HepG2 (cell line): ENCODE measurements at regions not wholly inside any gene's neighbourhood (a gene's known extent, or its start where the extent isn't known, plus 50 kb on each side); places are given as distances from the start of the nearest gene placed in this dataset.

ENCODE experiments used
- ARNT2 ChIP-seq: sonication (generic); formaldehyde crosslinking; IDR thresholded peaks from 2 replicates; pipeline ENCODE4 v1.8.0; 2022; ENCODE audit warnings: mild to moderate bottlenecking, low read depth, missing genetic modification reagents, moderate library complexity
- CAMTA2 ChIP-seq: sonication (generic); formaldehyde crosslinking; IDR thresholded peaks from 2 replicates; pipeline ENCODE4 v1.4.0; 2020; ENCODE audit warnings: mild to moderate bottlenecking, missing genetic modification reagents, borderline replicate concordance
- CREB1 ChIP-seq, 2 experiments: fragments of 450-650 bp in 1 of 2; IDR thresholded peaks; 2 replicates each; pipeline ENCODE4 v1.6.1; 2016 to 2017; ENCODE audit warnings: control low read depth in 1 of 2, mild to moderate bottlenecking in 1 of 2, missing compliant biosample characterization in 1 of 2, missing genetic modification characterization in 1 of 2
- DNMT3B ChIP-seq: conservative IDR thresholded peaks from 2 replicates; pipeline ENCODE4 v1.6.1; 2016; ENCODE audit warnings: missing biosample characterization, control low read depth
- FOXO1 ChIP-seq: sonication (generic); formaldehyde crosslinking; IDR thresholded peaks from 2 replicates; pipeline ENCODE4 v1.4.0; 2020; ENCODE audit warnings: missing genetic modification reagents
- KDM5A ChIP-seq: fragments of 200-600 bp; sonication (generic); IDR thresholded peaks from 2 replicates; pipeline ENCODE4 v1.7.0; 2018; ENCODE audit warnings: antibody characterized with exemption, mild to moderate bottlenecking, low read length, borderline replicate concordance
- MED8 ChIP-seq: sonication (generic); formaldehyde crosslinking; IDR thresholded peaks from 2 replicates; pipeline ENCODE4 v1.8.1; 2023; ENCODE audit warnings: mild to moderate bottlenecking, missing genetic modification reagents; ENCODE audit not compliant: insufficient replicate concordance
- NFATC3 ChIP-seq: sonication (generic); formaldehyde crosslinking; IDR thresholded peaks from 2 replicates; pipeline ENCODE4 v1.5.1; 2020; ENCODE audit warnings: mild to moderate bottlenecking, missing genetic modification reagents
- NFKB2 ChIP-seq: sonication (generic); formaldehyde crosslinking; IDR thresholded peaks from 2 replicates; pipeline ENCODE4 v1.4.0; 2020; ENCODE audit warnings: missing genetic modification reagents, borderline replicate concordance
- REL ChIP-seq: sonication (generic); formaldehyde crosslinking; conservative IDR thresholded peaks from 2 replicates; pipeline ENCODE4 v1.8.0; 2022; ENCODE audit warnings: mild to moderate bottlenecking, missing genetic modification reagents, moderate library complexity
- RFX1 ChIP-seq: fragments of 450-650 bp; IDR thresholded peaks from 2 replicates; pipeline ENCODE4 v1.6.1; 2017
- SAP130 ChIP-seq: IDR thresholded peaks from 2 replicates; pipeline ENCODE4 v1.6.1; 2016; ENCODE audit warnings: low read depth
- SIN3B ChIP-seq: fragments of 150-350 bp; IDR thresholded peaks from 2 replicates; pipeline ENCODE4 v1.6.1; 2014; ENCODE audit warnings: low read length
- SMAD1 ChIP-seq: sonication (generic); formaldehyde crosslinking; IDR thresholded peaks from 2 replicates; pipeline ENCODE4 v1.4.0; 2020; ENCODE audit warnings: missing genetic modification reagents, low read depth, mild to moderate bottlenecking, borderline replicate concordance
- TOPORS ChIP-seq: sonication (generic); formaldehyde crosslinking; IDR thresholded peaks from 2 replicates; pipeline ENCODE4 v1.8.0; 2023; ENCODE audit warnings: mild to moderate bottlenecking, missing genetic modification reagents
- ZNF12 ChIP-seq: sonication (generic); formaldehyde crosslinking; IDR thresholded peaks from 2 replicates; pipeline ENCODE4 v1.5.0; 2020; ENCODE audit warnings: missing genetic modification reagents
- ZNF24 ChIP-seq: fragments of 450-650 bp; IDR thresholded peaks from 2 replicates; pipeline ENCODE4 v1.6.1; 2017; ENCODE audit warnings: antibody characterized with exemption, mild to moderate bottlenecking
- ZNF263 ChIP-seq: sonication (generic); formaldehyde crosslinking; IDR thresholded peaks from 2 replicates; pipeline ENCODE4 v1.4.0; 2020; ENCODE audit warnings: missing genetic modification reagents
- ZNF354B ChIP-seq: sonication (generic); formaldehyde crosslinking; IDR thresholded peaks from 2 replicates; pipeline ENCODE4 v1.8.0; 2022; ENCODE audit warnings: mild to moderate bottlenecking, missing genetic modification reagents
- ZNF510 ChIP-seq: sonication (generic); formaldehyde crosslinking; IDR thresholded peaks from 2 replicates; pipeline ENCODE4 v1.4.0; 2020; ENCODE audit warnings: low read depth, mild to moderate bottlenecking, missing genetic modification reagents
- ZNF772 ChIP-seq: sonication (generic); formaldehyde crosslinking; IDR thresholded peaks from 2 replicates; pipeline ENCODE4 v1.5.0; 2020; ENCODE audit warnings: mild to moderate bottlenecking, missing genetic modification reagents
- ZNF776 ChIP-seq: sonication (generic); formaldehyde crosslinking; IDR thresholded peaks from 2 replicates; pipeline ENCODE4 v1.4.0; 2020; ENCODE audit warnings: mild to moderate bottlenecking, missing genetic modification reagents
- ZNF790 ChIP-seq: sonication (generic); formaldehyde crosslinking; IDR thresholded peaks from 2 replicates; pipeline ENCODE4 v1.8.0; 2022; ENCODE audit warnings: missing genetic modification reagents, mild to moderate bottlenecking, borderline replicate concordance
- ZNF839 ChIP-seq: sonication (generic); formaldehyde crosslinking; IDR thresholded peaks from 2 replicates; pipeline ENCODE4 v1.4.0; 2020; ENCODE audit warnings: missing genetic modification reagents, mild to moderate bottlenecking, borderline replicate concordance
- TF ChIP-seq, protein P1 (sequence below): fragments of 450-650 bp; IDR thresholded peaks from 2 replicates; pipeline ENCODE4 v1.6.1; 2016
- TF ChIP-seq, protein P2 (sequence below): sonication (generic); formaldehyde crosslinking; IDR thresholded peaks from 2 replicates; pipeline ENCODE4 v1.8.1; 2023; ENCODE audit warnings: mild to moderate bottlenecking, missing genetic modification reagents, borderline replicate concordance
- TF ChIP-seq, protein P3 (sequence below): sonication (generic); formaldehyde crosslinking; IDR thresholded peaks from 2 replicates; pipeline ENCODE4 v1.4.0; 2020; ENCODE audit warnings: missing genetic modification reagents

DNA sequence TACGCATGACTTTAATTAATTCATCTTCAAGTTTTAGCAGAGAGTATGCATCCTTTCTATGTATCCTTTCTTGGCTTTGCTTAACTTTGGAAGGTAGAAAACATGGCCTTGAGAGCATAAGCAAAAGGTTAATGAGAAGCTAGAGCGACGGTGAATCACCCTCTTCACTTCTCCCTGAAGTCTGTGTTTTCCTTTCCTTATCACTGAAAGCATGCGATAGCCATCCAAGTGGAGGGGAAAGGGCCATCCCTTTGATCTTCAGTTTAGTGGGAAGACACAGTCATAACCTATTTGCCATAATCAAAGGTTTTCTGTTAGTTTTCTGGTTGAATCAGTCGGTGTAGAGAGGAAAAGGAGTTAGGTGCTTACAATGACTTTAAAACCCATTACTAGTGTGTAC is 354.0 kb upstream of the ROBO2 start (continued):
- TF ChIP-seq, protein P1, sequence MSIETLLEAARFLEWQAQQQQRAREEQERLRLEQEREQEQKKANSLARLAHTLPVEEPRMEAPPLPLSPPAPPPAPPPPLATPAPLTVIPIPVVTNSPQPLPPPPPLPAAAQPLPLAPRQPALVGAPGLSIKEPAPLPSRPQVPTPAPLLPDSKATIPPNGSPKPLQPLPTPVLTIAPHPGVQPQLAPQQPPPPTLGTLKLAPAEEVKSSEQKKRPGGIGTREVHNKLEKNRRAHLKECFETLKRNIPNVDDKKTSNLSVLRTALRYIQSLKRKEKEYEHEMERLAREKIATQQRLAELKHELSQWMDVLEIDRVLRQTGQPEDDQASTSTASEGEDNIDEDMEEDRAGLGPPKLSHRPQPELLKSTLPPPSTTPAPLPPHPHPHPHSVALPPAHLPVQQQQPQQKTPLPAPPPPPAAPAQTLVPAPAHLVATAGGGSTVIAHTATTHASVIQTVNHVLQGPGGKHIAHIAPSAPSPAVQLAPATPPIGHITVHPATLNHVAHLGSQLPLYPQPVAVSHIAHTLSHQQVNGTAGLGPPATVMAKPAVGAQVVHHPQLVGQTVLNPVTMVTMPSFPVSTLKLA = no peak
- TF ChIP-seq ZNF772 (CRISPR knock-in tag) = no peak
- TF ChIP-seq CREB1 (IDR thresholded peaks at IDR 0.05) = no peak
- TF ChIP-seq CREB1 (CRISPR knock-in tag; IDR thresholded peaks at IDR 0.05) = 0 out of 2 replicates have a peak, but pooled peaks have one; percentile 27
- TF ChIP-seq ZNF510 (CRISPR knock-in tag) = no peak
- TF ChIP-seq ZNF24 = no peak
- TF ChIP-seq, protein P2, sequence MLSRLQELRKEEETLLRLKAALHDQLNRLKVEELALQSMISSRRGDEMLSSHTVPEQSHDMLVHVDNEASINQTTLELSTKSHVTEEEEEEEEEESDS = no peak
- TF ChIP-seq ZNF263 (CRISPR knock-in tag) = no peak
- TF ChIP-seq, protein P3, sequence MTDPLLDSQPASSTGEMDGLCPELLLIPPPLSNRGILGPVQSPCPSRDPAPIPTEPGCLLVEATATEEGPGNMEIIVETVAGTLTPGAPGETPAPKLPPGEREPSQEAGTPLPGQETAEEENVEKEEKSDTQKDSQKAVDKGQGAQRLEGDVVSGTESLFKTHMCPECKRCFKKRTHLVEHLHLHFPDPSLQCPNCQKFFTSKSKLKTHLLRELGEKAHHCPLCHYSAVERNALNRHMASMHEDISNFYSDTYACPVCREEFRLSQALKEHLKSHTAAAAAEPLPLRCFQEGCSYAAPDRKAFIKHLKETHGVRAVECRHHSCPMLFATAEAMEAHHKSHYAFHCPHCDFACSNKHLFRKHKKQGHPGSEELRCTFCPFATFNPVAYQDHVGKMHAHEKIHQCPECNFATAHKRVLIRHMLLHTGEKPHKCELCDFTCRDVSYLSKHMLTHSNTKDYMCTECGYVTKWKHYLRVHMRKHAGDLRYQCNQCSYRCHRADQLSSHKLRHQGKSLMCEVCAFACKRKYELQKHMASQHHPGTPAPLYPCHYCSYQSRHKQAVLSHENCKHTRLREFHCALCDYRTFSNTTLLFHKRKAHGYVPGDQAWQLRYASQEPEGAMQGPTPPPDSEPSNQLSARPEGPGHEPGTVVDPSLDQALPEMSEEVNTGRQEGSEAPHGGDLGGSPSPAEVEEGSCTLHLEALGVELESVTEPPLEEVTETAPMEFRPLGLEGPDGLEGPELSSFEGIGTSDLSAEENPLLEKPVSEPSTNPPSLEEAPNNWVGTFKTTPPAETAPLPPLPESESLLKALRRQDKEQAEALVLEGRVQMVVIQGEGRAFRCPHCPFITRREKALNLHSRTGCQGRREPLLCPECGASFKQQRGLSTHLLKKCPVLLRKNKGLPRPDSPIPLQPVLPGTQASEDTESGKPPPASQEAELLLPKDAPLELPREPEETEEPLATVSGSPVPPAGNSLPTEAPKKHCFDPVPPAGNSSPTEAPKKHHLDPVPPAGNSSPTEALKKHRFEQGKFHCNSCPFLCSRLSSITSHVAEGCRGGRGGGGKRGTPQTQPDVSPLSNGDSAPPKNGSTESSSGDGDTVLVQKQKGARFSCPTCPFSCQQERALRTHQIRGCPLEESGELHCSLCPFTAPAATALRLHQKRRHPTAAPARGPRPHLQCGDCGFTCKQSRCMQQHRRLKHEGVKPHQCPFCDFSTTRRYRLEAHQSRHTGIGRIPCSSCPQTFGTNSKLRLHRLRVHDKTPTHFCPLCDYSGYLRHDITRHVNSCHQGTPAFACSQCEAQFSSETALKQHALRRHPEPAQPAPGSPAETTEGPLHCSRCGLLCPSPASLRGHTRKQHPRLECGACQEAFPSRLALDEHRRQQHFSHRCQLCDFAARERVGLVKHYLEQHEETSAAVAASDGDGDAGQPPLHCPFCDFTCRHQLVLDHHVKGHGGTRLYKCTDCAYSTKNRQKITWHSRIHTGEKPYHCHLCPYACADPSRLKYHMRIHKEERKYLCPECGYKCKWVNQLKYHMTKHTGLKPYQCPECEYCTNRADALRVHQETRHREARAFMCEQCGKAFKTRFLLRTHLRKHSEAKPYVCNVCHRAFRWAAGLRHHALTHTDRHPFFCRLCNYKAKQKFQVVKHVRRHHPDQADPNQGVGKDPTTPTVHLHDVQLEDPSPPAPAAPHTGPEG = no peak
- no peak for TF ChIP-seq MED8 (CRISPR knock-in tag)
- no peak for TF ChIP-seq NFKB2 (CRISPR knock-in tag)
- no peak for TF ChIP-seq REL (CRISPR knock-in tag)
- TF ChIP-seq ZNF12 (CRISPR knock-in tag) = peak; percentile 21; the same call in 1 of the 2 replicates
- TF ChIP-seq TOPORS (CRISPR knock-in tag) = no peak
- TF ChIP-seq ZNF790 = no peak
- TF ChIP-seq NFATC3 (CRISPR knock-in tag) = no peak
- no peak for TF ChIP-seq ZNF776 (CRISPR knock-in tag)
- no peak for TF ChIP-seq ARNT2 (CRISPR knock-in tag)
- TF ChIP-seq CAMTA2 (CRISPR knock-in tag) = no peak
- no peak for TF ChIP-seq ZNF354B
- TF ChIP-seq SIN3B = no peak
- TF ChIP-seq ZNF839 (CRISPR knock-in tag) = no peak
- no peak for TF ChIP-seq RFX1
- TF ChIP-seq KDM5A = no peak
- TF ChIP-seq FOXO1 (CRISPR knock-in tag) = peak; percentile 89
- TF ChIP-seq DNMT3B (CRISPR knock-in tag) = no peak; the same call in 1 of the 2 replicates
- no peak for TF ChIP-seq SMAD1 (CRISPR knock-in tag)
- peak; percentile 31; the same call in 1 of the 2 replicates for TF ChIP-seq SAP130 (CRISPR knock-in tag)
